ENCODE measurements at regions not wholly inside any gene's neighbourhood (a gene's known extent, or its start where the extent isn't known, plus 50 kb on each side); places are given as distances from the start of the nearest gene placed in this dataset.

GRCh38 chrX:122245175-122245574 is 938.9 kb upstream of the GRIA3 start:
- no peak for ATAC-seq (ENCODE audit: insufficient number of reproducible peaks, low FRiP score, low read depth)
- Histone ChIP-seq H3K27me3 (replicated peaks; ENCODE audit: insufficient read depth) (no peaks in the 10 kb centered on the region), H3K4me1 (ENCODE audit: control insufficient read depth in 1 of 2, low read depth in 2 of 2) (no peaks in the 10 kb centered on the region), H3K36me3 (no peaks in the 10 kb centered on the region), H3K27ac (no peak overlapping the region), H3K9me3 (no peaks in the 10 kb centered on the region), H3K4me3 (no peak overlapping the region)
- DNase-seq (ENCODE audit: low spot score): no peak
- no peak for TF ChIP-seq CTCF (IDR thresholded peaks at IDR 0.05)

- no peak for TF ChIP-seq CTCF (IDR thresholded peaks at IDR 0.05)
- H3K36me3 ChIP-seq: no peaks in the 10 kb centered on the region
Observed at GRCh38 chrX:122245943-122246342, 938.1 kb upstream of the GRIA3 start.

GRCh38 chrX:122246937-122247336 is 937.1 kb upstream of the GRIA3 start:
- H3K4me3 ChIP-seq: no peak overlapping the region
- H3K9me3 ChIP-seq: no peaks in the 10 kb centered on the region
- H3K27me3 ChIP-seq (replicated peaks; ENCODE audit: insufficient read depth): no peaks in the 10 kb centered on the region
- DNase-seq (ENCODE audit: low spot score): no peak
- H3K27ac ChIP-seq: no peak overlapping the region
- no peak for ATAC-seq (ENCODE audit: insufficient number of reproducible peaks, low FRiP score, low read depth)
- no peak for TF ChIP-seq CTCF (IDR thresholded peaks at IDR 0.05)
- no peaks in the 10 kb centered on the region for H3K36me3 ChIP-seq
- H3K4me1 ChIP-seq (ENCODE audit: control insufficient read depth in 1 of 2, low read depth in 2 of 2): no peaks in the 10 kb centered on the region

More at GRCh38 chrX:122245943-122246342, 938.1 kb upstream of the GRIA3 start:
- H3K27ac ChIP-seq: no peak overlapping the region
- H3K9me3 ChIP-seq: no peaks in the 10 kb centered on the region
- no peaks in the 10 kb centered on the region for H3K4me1 ChIP-seq (ENCODE audit: control insufficient read depth in 1 of 2, low read depth in 2 of 2)
- DNase-seq (ENCODE audit: low spot score) (no peak), ATAC-seq (ENCODE audit: insufficient number of reproducible peaks, low FRiP score, low read depth) (no peak)
- no peaks in the 10 kb centered on the region for H3K27me3 ChIP-seq (replicated peaks; ENCODE audit: insufficient read depth)
- no peak overlapping the region for H3K4me3 ChIP-seq

- no peak for TF ChIP-seq CTCF (IDR thresholded peaks at IDR 0.05)
- DNase-seq (ENCODE audit: low spot score) (no peak), ATAC-seq (ENCODE audit: insufficient number of reproducible peaks, low FRiP score, low read depth) (no peak)
- no peaks in the 10 kb centered on the region for H3K9me3 ChIP-seq
- H3K27me3 ChIP-seq (replicated peaks; ENCODE audit: insufficient read depth): no peaks in the 10 kb centered on the region
- no peaks in the 10 kb centered on the region for H3K4me1 ChIP-seq (ENCODE audit: control insufficient read depth in 1 of 2, low read depth in 2 of 2)
- H3K27ac ChIP-seq: no peak overlapping the region
- H3K4me3 ChIP-seq: no peak overlapping the region
- H3K36me3 ChIP-seq: no peaks in the 10 kb centered on the region
Observed at GRCh38 chrX:122248681-122249080, 935.4 kb upstream of the GRIA3 start.

GRCh38 chrX:122252454-122252853 is 931.6 kb upstream of the GRIA3 start:
- no peak for DNase-seq (ENCODE audit: low spot score)
- no peak for ATAC-seq (ENCODE audit: insufficient number of reproducible peaks, low FRiP score, low read depth)

More at GRCh38 chrX:122252454-122252853, 931.6 kb upstream of the GRIA3 start:
- Histone ChIP-seq H3K27me3 (replicated peaks; ENCODE audit: insufficient read depth) (no peaks in the 10 kb centered on the region), H3K9me3 (no peaks in the 10 kb centered on the region), H3K27ac (no peak overlapping the region), H3K4me1 (ENCODE audit: control insufficient read depth in 1 of 2, low read depth in 2 of 2) (no peaks in the 10 kb centered on the region), H3K4me3 (no peak overlapping the region), H3K36me3 (no peaks in the 10 kb centered on the region)
- TF ChIP-seq CTCF (IDR thresholded peaks at IDR 0.05): no peak
